NCI-H82 treated with DMSO at 0.1 percent for 48 hours (cell line): ENCODE measurements at regions not wholly inside any gene's neighbourhood (a gene's known extent, or its start where the extent isn't known, plus 50 kb on each side); places are given as distances from the start of the nearest gene placed in this dataset.

ENCODE experiments used
- DNase-seq: peaks from one replicate; lab custom pipeline; 2025; ENCODE audit not compliant: unreplicated experiment; lab: John Stamatoyannopoulos, UW

- DNase-seq: no peak
Measured at GRCh38 chr18:39025531-39025930, 1459.9 kb upstream of the CELF4 start.

GRCh38 chr18:39019989-39020388 is 1454.4 kb upstream of the CELF4 start:
- no peak for DNase-seq

- DNase-seq: no peak
Measured at GRCh38 chr18:39007031-39007902, 1441.7 kb upstream of the CELF4 start.

- no peak for DNase-seq
Measured at GRCh38 chr18:38996056-38996455, 1430.5 kb upstream of the CELF4 start.

GRCh38 chr18:38993342-38993741 is 1427.7 kb upstream of the CELF4 start:
- no peak for DNase-seq

- no peak for DNase-seq
Measured at GRCh38 chr18:38984968-38985367, 1419.4 kb upstream of the CELF4 start.

- no peak for DNase-seq
Measured at GRCh38 chr18:38982072-38982471, 1416.5 kb upstream of the CELF4 start.

GRCh38 chr18:38981389-38981788 is 1415.8 kb upstream of the CELF4 start:
- DNase-seq: no peak

- DNase-seq: no peak
Measured at GRCh38 chr18:38980420-38980819, 1414.8 kb upstream of the CELF4 start.

GRCh38 chr18:38972571-38972970 is 1407.0 kb upstream of the CELF4 start:
- no peak for DNase-seq

- DNase-seq: no peak
Measured at GRCh38 chr18:38971881-38972280, 1406.3 kb upstream of the CELF4 start.

- DNase-seq: no peak
Measured at GRCh38 chr18:38966841-38967240, 1401.2 kb upstream of the CELF4 start.

GRCh38 chr18:38963943-38964660 is 1398.5 kb upstream of the CELF4 start:
- DNase-seq: no peak

- DNase-seq: no peak
Measured at GRCh38 chr18:38961880-38962279, 1396.3 kb upstream of the CELF4 start.

- no peak for DNase-seq
Measured at GRCh38 chr18:38957736-38958135, 1392.1 kb upstream of the CELF4 start.

GRCh38 chr18:38956068-38956467 is 1390.5 kb upstream of the CELF4 start:
- no peak for DNase-seq

GRCh38 chr18:38951633-38952032 is 1386.0 kb upstream of the CELF4 start:
- no peak for DNase-seq

GRCh38 chr18:38948436-38948835 is 1382.8 kb upstream of the CELF4 start:
- peak; percentile 81 for DNase-seq

GRCh38 chr18:38944446-38945024 is 1378.9 kb upstream of the CELF4 start:
- no peak for DNase-seq

- no peak for DNase-seq
Measured at GRCh38 chr18:38941711-38942561, 1376.3 kb upstream of the CELF4 start.
